Bone marrow (tissue), 2 donors: ENCODE measurements at regions not wholly inside any gene's neighbourhood (a gene's known extent, or its start where the extent isn't known, plus 50 kb on each side); places are given as distances from the start of the nearest gene placed in this dataset.

Source experiments
- DNase-seq, 2 donors: peaks; one replicate each; lab custom pipeline; 2025; lab: John Stamatoyannopoulos, UW

DNA sequence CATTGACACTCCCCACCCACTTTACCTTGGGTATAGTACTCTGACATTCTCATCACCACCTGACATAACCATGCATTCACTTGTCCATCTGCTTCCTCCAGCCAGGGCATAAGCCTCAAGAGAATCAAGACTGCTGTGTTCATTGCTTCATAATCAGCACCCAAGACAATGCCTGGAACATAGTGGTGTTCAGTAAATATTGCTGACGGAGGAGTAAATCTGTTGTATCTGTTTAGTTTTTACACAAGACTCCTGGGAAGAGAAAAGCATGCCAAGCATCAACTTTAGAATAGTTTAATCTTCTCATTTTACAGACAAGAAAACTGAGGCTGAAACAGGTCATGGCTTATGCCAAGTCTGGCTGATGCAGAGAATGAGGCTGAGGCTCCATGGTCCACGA is 173.9 kb upstream of the DUSP10 start:
- no peak for DNase-seq

- DNase-seq, result no peak
Measured at GRCh38 chr1:221913351-221913892, 171.5 kb upstream of the DUSP10 start.

- DNase-seq, result no peak
Measured at GRCh38 chr1:221912230-221912629, 170.3 kb upstream of the DUSP10 start.

DNA sequence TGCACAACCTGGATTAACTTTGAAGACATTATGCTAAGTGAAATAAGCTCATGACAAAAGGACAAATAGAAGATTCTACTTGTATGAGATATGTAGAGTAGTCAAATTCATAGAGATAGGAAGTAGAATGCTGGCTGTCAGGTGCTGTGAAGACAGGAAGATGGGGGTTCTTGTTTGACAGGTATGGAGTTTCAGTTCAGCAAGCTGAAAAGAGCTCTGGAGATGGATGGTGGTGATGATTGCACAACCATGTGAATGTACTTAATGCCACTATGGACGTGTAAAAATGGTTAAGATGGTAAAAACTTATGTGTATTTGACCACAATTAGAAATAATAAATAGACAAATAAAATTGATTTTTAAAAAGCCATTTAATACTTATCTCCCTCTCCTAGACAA is 169.8 kb upstream of the DUSP10 start:
- no peak for DNase-seq

- no peak for DNase-seq
Measured at GRCh38 chr1:221910222-221910621, 168.3 kb upstream of the DUSP10 start.

- no peak for DNase-seq
Measured at GRCh38 chr1:221908573-221908972, 166.7 kb upstream of the DUSP10 start.

DNA sequence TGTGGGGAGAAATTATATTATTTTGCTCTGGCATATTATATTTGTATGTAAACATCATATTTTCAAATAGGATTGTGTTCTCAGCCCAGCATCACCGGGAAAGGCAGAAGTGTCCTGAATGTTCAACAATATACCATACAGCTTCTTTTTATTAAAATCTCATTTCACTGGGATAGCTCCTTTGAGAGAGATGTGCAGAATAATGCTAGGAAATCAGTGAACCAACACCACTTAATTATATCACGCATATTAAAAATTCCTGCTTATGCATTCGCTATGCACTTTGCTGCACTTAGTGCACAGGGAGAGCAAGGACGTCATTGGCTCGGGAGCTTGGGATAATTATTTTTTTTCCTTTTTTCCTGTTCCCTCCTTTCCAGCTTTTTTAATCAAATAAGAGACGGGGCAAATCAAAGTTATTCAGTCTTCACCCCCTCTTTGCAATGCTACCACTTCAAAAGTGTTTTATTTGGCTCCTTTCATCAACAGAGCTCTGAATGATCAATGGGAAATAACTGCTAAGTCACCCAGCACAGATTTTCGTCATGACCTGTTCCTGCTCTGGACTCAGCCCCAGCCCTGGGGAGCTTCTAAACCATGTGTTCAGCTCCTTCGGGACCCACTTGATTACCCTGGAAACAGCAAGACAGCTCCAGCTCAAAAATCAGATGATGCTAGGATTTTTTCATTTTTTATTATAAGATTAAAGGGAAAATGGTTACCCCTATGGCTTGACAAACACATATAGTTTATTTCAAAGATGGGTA is 165.5 kb upstream of the DUSP10 start:
- DNase-seq, result no peak

DNA sequence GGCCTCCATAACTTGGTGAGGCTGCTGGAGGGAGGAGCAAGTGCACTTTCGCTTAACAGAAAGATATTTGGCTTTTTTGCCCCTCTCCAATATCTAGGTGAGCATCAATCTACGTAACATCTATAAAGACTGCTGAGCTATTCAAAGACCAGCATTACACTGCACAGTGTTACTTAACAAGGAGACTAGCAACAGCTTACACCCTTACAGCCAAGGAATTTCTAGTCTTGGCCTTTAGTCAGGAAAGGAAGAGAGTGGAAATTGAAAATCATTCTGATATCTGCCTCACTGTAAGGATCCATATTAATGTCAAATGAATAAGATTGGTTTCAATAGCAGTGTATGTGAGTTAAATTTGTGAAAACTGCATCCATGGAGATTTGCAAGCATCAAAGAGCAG is 163.9 kb upstream of the DUSP10 start:
- no peak for DNase-seq

GRCh38 chr1:221904319-221904718 is 162.4 kb upstream of the DUSP10 start:
- no peak for DNase-seq

GRCh38 chr1:221903594-221903993 is 161.7 kb upstream of the DUSP10 start:
- no peak for DNase-seq

DNA sequence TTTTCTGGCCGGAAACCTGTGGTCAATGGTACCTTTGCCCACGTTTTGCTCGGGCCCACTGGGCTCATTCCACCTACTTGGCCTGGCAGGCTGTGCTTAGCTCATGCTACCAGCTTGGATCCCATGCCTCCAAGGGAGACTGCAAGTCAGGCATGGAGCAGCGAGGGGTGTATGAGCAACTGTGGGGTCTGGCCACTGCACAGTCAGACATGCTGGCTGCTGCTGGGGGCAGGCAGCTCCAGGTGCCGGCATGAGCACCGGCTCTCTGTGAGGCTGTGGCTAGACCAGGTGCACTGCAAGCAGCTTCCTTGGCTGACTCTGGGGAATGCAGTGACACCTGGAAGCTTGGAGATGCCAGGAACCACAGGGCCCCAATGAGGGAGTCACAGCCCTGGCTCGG is 161.1 kb upstream of the DUSP10 start:
- no peak for DNase-seq

DNA sequence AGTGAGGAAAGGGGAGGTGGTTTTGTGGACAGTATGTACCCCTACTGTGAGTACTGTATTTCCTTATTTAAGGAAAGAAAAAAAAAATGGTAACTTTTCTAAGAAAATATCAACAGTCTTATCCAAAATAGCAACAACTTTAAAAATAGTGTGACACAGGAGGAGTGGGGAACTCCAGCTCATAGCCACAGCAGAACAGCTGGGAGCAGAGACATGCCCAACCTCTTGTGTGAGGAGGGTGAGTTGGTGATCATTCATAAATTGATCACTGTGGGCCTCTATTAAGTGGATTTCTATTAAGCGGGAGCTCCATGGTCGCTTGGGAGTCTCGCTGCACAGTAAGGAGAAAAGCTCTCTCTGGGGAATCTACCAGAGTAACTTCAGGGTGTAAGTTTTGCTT is 158.8 kb upstream of the DUSP10 start:
- DNase-seq, result no peak

- DNase-seq, result no peak
Measured at GRCh38 chr1:221897321-221897721, 155.4 kb upstream of the DUSP10 start.

DNA sequence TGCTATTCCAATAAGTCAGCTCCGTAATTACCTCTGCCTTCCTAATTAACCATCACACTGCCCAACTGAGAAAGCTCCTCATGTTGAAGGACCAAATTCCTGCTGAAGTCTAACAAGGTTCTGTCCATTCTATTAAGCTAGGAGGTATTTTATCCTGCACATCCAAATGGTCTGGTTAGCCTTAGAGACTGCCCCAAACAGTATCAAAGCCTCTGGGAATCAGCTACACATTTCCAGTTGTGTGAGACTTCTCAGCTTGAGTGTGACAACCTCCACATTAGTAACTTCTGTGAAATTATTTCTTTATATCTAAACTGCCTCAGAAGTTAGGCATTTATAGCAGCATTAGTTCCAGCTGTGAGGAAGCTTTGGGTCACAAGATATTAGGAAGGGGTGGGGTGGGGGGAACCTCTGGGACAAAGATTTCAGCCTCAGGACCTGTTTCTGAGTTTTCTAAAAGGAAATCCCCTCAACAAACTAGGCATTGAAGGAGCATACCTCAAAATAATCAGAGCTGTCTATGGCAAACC is 150.5 kb upstream of the DUSP10 start:
- DNase-seq, result no peak

GRCh38 chr1:221891708-221892107 is 149.8 kb upstream of the DUSP10 start:
- DNase-seq, result no peak

DNA sequence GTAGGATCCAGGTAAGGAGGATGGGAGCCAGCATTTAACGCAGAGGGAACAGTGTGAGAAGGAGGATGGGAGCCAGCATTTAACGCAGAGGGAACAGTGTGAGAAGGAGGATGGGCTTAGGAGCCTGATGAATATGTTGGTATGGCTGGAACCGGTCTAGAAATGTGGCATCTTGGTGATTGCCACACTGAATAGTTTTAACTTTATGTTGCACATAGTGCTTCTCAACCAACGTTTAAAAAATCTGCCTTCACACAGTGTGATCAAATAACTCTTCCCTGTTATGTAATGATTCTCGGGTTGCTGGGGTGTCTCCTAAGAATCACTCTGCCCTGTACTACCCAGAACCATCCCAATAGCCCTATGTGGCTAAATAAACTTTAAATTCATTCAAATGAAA is 146.9 kb upstream of the DUSP10 start:
- no peak for DNase-seq

DNA sequence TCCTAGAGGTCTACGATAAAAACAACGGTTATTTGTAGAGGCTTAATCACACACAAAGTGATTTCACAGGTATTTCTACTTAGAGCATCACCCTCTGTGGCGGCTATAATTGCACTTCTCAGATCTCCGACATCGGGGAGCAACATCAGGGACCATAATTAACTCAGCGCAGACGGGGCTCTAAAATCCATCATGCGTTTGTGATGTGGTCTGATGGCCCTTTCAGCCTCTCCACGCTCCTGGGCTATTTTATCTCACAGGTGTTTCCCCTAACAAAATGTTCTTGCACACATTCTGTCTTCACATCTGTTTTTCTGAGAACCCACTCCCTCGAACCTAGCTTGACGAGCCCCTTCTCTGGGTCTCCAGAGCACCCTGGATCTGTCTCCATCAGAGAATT is 146.3 kb upstream of the DUSP10 start:
- DNase-seq, result no peak

- no peak for DNase-seq
Measured at GRCh38 chr1:221887758-221888157, 145.9 kb upstream of the DUSP10 start.

- no peak for DNase-seq
Measured at GRCh38 chr1:221887415-221887746, 145.5 kb upstream of the DUSP10 start.

GRCh38 chr1:221886743-221887414 is 145.0 kb upstream of the DUSP10 start:
- no peak for DNase-seq

- DNase-seq, result no peak
Measured at GRCh38 chr1:221886311-221886710, 144.4 kb upstream of the DUSP10 start.

DNA sequence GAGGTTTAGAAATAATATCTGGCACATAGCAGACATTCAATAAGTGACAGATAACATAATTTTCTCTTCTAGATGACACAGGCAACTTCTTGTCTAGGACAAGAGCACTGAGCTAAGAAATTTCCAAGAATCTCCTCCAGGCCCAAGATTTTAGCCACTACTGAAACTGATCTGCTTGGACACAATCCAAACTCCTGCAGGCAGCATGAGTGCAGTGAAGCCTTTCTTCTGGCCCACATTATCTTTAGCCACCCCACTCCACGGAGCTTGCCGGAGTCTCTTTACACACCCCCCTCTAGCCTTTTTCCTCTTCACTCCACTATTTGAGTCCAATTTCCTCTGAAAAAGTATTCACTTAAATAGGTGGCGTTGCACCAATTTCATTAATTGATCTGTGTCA is 142.9 kb upstream of the DUSP10 start:
- no peak for DNase-seq

- DNase-seq, result no peak
Measured at GRCh38 chr1:221881805-221882581, 140.1 kb upstream of the DUSP10 start.
